SJSA1 (cell line): ENCODE measurements at regions not wholly inside any gene's neighbourhood (a gene's known extent, or its start where the extent isn't known, plus 50 kb on each side); places are given as distances from the start of the nearest gene placed in this dataset.

Source experiments
- DNase-seq, 2 experiments: peaks; one replicate each; pipeline ENCODE4 v3.0.0-alpha.2; 2015 to 2020; ENCODE audit warnings: low spot score in 2 of 2, low read depth in 1 of 2
- H3K27ac ChIP-seq: fragments of 250-450 bp; sonication (Bioruptor Pico); 2 replicates; pipeline ENCODE4 v1.5.1; 2020; ENCODE audit warnings: mild to moderate bottlenecking, moderate library complexity
- H3K27me3 ChIP-seq: fragments of 250-450 bp; sonication (Bioruptor Pico); replicated peaks from 2 replicates; pipeline ENCODE4 v1.5.1; 2020; ENCODE audit warnings: mild to moderate bottlenecking, moderate library complexity
- H3K36me3 ChIP-seq: fragments of 250-450 bp; sonication (Bioruptor Pico); 2 replicates; pipeline ENCODE4 v1.5.1; 2020; ENCODE audit warnings: mild to moderate bottlenecking
- H3K4me1 ChIP-seq: fragments of 250-450 bp; sonication (Bioruptor Pico); replicated peaks from 2 replicates; pipeline ENCODE4 v1.6.1; 2021; ENCODE audit warnings: mild to moderate bottlenecking
- H3K4me3 ChIP-seq: fragments of 250-450 bp; sonication (Bioruptor Pico); 2 replicates; pipeline ENCODE4 v1.5.1; 2020; ENCODE audit warnings: mild to moderate bottlenecking
- H3K9me3 ChIP-seq: fragments of 250-450 bp; sonication (Bioruptor Pico); replicated peaks from 2 replicates; pipeline ENCODE4 v1.5.1; 2020; ENCODE audit warnings: mild to moderate bottlenecking

GRCh38 chr19:29113838-29114237 is 99.1 kb downstream of the UQCRFS1 start:
- Histone ChIP-seq H3K36me3 (no peaks in the 10 kb centered on the region), H3K4me3 (no peak overlapping the region), H3K27me3 (no peaks in the 10 kb centered on the region), H3K9me3 (no peaks in the 10 kb centered on the region), H3K4me1 (no peaks in the 10 kb centered on the region), H3K27ac (no peak overlapping the region)
- DNase-seq: no peak

GRCh38 chr19:29111576-29111975 is 101.4 kb downstream of the UQCRFS1 start:
- Histone ChIP-seq H3K27me3 (no peaks in the 10 kb centered on the region), H3K27ac (no peak overlapping the region), H3K9me3 (no peaks in the 10 kb centered on the region), H3K4me1 (no peaks in the 10 kb centered on the region), H3K36me3 (no peaks in the 10 kb centered on the region), H3K4me3 (no peak overlapping the region)
- DNase-seq: no peak

GRCh38 chr19:29107831-29108230 is 105.1 kb downstream of the UQCRFS1 start:
- no peaks in the 10 kb centered on the region for H3K36me3 ChIP-seq
- H3K27me3 ChIP-seq: no peaks in the 10 kb centered on the region
- no peak for DNase-seq
- no peak overlapping the region for H3K27ac ChIP-seq
- H3K4me3 ChIP-seq: no peak overlapping the region
- H3K4me1 ChIP-seq: no peaks in the 10 kb centered on the region
- H3K9me3 ChIP-seq: no peaks in the 10 kb centered on the region

- Histone ChIP-seq H3K36me3 (no peaks in the 10 kb centered on the region), H3K27me3 (no peaks in the 10 kb centered on the region), H3K4me3 (no peak overlapping the region), H3K9me3 (no peaks in the 10 kb centered on the region), H3K4me1 (no peaks in the 10 kb centered on the region), H3K27ac (no peak overlapping the region)
- no peak for DNase-seq
Observed at GRCh38 chr19:29106346-29106885, 106.5 kb downstream of the UQCRFS1 start.

- DNase-seq: no peak
- Histone ChIP-seq H3K4me1 (no peaks in the 10 kb centered on the region), H3K27ac (no peak overlapping the region), H3K4me3 (no peak overlapping the region), H3K9me3 (no peaks in the 10 kb centered on the region), H3K36me3 (no peaks in the 10 kb centered on the region), H3K27me3 (no peaks in the 10 kb centered on the region)
Observed at GRCh38 chr19:29105629-29106292, 107.2 kb downstream of the UQCRFS1 start.

GRCh38 chr19:29104605-29105241 is 108.2 kb downstream of the UQCRFS1 start:
- Histone ChIP-seq H3K4me3 (no peak overlapping the region), H3K36me3 (no peaks in the 10 kb centered on the region), H3K9me3 (no peaks in the 10 kb centered on the region), H3K4me1 (no peaks in the 10 kb centered on the region), H3K27ac (no peak overlapping the region), H3K27me3 (no peaks in the 10 kb centered on the region)
- DNase-seq: no peak

- no peak for DNase-seq
- Histone ChIP-seq H3K27ac (no peak overlapping the region), H3K4me1 (no peaks in the 10 kb centered on the region), H3K27me3 (no peaks in the 10 kb centered on the region), H3K4me3 (no peak overlapping the region), H3K36me3 (no peaks in the 10 kb centered on the region), H3K9me3 (no peaks in the 10 kb centered on the region)
Observed at GRCh38 chr19:29098863-29099481, 114.0 kb downstream of the UQCRFS1 start.

GRCh38 chr19:29098091-29098490 is 114.9 kb downstream of the UQCRFS1 start:
- H3K9me3 ChIP-seq: no peaks in the 10 kb centered on the region
- no peak overlapping the region for H3K4me3 ChIP-seq
- DNase-seq: no peak
- H3K27me3 ChIP-seq: no peaks in the 10 kb centered on the region
- H3K36me3 ChIP-seq: no peaks in the 10 kb centered on the region
- H3K4me1 ChIP-seq: no peaks in the 10 kb centered on the region
- no peak overlapping the region for H3K27ac ChIP-seq

GRCh38 chr19:29096896-29097295 is 116.1 kb downstream of the UQCRFS1 start:
- no peaks in the 10 kb centered on the region for H3K9me3 ChIP-seq
- no peaks in the 10 kb centered on the region for H3K36me3 ChIP-seq
- no peaks in the 10 kb centered on the region for H3K27me3 ChIP-seq
- no peak overlapping the region for H3K27ac ChIP-seq
- DNase-seq: no peak
- no peaks in the 10 kb centered on the region for H3K4me1 ChIP-seq
- no peak overlapping the region for H3K4me3 ChIP-seq

- no peaks in the 10 kb centered on the region for H3K9me3 ChIP-seq
- H3K27me3 ChIP-seq: no peaks in the 10 kb centered on the region
- H3K4me3 ChIP-seq: no peak overlapping the region
- no peaks in the 10 kb centered on the region for H3K4me1 ChIP-seq
- DNase-seq: no peak
- H3K27ac ChIP-seq: no peak overlapping the region
- no peaks in the 10 kb centered on the region for H3K36me3 ChIP-seq
Observed at GRCh38 chr19:29093553-29093908, 119.4 kb downstream of the UQCRFS1 start.

- no peaks in the 10 kb centered on the region for H3K27me3 ChIP-seq
- H3K36me3 ChIP-seq: no peaks in the 10 kb centered on the region
- no peak for DNase-seq
- no peak overlapping the region for H3K4me3 ChIP-seq
- H3K4me1 ChIP-seq: no peaks in the 10 kb centered on the region
- H3K27ac ChIP-seq: no peak overlapping the region
- H3K9me3 ChIP-seq: no peaks in the 10 kb centered on the region
Observed at GRCh38 chr19:29092712-29093552, 120.0 kb downstream of the UQCRFS1 start.

- H3K4me1 ChIP-seq: no peaks in the 10 kb centered on the region
- no peaks in the 10 kb centered on the region for H3K9me3 ChIP-seq
- no peaks in the 10 kb centered on the region for H3K36me3 ChIP-seq
- no peaks in the 10 kb centered on the region for H3K27me3 ChIP-seq
- no peak overlapping the region for H3K4me3 ChIP-seq
- DNase-seq: no peak
- no peak overlapping the region for H3K27ac ChIP-seq
Observed at GRCh38 chr19:29090783-29091526, 122.0 kb downstream of the UQCRFS1 start.

- H3K4me1 ChIP-seq: no peaks in the 10 kb centered on the region
- H3K27ac ChIP-seq: no peak overlapping the region
- H3K36me3 ChIP-seq: no peaks in the 10 kb centered on the region
- no peak overlapping the region for H3K4me3 ChIP-seq
- H3K27me3 ChIP-seq: no peaks in the 10 kb centered on the region
- no peaks in the 10 kb centered on the region for H3K9me3 ChIP-seq
- DNase-seq: no peak
Observed at GRCh38 chr19:29089315-29089870, 123.6 kb downstream of the UQCRFS1 start.
